Panc1 (cell line): ENCODE measurements at regions not wholly inside any gene's neighbourhood (a gene's known extent, or its start where the extent isn't known, plus 50 kb on each side); places are given as distances from the start of the nearest gene placed in this dataset.

Experiments used
- POLR2AphosphoS5 ChIP-seq: IDR thresholded peaks from 2 replicates; pipeline ENCODE4 v1.6.1; 2012; ENCODE audit warnings: mild to moderate bottlenecking, low read depth, low read length, moderate library complexity
- TF ChIP-seq, protein P1 (sequence below): fragments of 450-650 bp; IDR thresholded peaks from 2 replicates; pipeline ENCODE4 v1.5.1; 2017; ENCODE audit warnings: mild to moderate bottlenecking
- TF ChIP-seq, protein P2 (sequence below), 2 experiments: IDR thresholded peaks; 2 replicates each; pipeline ENCODE4 v1.6.1; 2011 to 2012; ENCODE audit warnings: low read depth in 2 of 2, control low read depth in 1 of 2, low read length in 1 of 2, mild to moderate bottlenecking in 1 of 2, moderate library complexity in 1 of 2; ENCODE audit not compliant: insufficient read depth in 1 of 2

DNA sequence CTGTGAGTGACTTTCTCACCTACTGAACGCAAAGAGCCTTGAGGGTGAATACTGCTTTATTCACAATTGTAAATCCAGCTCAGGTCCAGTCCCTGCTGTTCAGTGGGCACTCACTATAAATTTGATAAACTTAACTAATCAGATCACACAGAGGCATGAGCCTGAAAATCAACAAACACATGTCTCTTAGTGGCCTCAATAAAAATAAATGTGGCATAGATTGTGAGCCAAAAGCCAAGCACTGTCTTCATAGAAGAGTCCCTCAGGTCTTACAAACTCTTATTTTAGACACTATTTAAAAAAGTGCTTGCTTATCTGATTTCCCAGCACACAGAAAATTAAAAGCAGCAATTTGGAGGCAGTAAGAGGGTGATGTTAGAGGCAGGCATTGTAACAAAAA is 957.7 kb downstream of the SLITRK5 start:
- TF ChIP-seq, protein P1, sequence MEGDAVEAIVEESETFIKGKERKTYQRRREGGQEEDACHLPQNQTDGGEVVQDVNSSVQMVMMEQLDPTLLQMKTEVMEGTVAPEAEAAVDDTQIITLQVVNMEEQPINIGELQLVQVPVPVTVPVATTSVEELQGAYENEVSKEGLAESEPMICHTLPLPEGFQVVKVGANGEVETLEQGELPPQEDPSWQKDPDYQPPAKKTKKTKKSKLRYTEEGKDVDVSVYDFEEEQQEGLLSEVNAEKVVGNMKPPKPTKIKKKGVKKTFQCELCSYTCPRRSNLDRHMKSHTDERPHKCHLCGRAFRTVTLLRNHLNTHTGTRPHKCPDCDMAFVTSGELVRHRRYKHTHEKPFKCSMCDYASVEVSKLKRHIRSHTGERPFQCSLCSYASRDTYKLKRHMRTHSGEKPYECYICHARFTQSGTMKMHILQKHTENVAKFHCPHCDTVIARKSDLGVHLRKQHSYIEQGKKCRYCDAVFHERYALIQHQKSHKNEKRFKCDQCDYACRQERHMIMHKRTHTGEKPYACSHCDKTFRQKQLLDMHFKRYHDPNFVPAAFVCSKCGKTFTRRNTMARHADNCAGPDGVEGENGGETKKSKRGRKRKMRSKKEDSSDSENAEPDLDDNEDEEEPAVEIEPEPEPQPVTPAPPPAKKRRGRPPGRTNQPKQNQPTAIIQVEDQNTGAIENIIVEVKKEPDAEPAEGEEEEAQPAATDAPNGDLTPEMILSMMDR = no peak
- TF ChIP-seq, protein P2, sequence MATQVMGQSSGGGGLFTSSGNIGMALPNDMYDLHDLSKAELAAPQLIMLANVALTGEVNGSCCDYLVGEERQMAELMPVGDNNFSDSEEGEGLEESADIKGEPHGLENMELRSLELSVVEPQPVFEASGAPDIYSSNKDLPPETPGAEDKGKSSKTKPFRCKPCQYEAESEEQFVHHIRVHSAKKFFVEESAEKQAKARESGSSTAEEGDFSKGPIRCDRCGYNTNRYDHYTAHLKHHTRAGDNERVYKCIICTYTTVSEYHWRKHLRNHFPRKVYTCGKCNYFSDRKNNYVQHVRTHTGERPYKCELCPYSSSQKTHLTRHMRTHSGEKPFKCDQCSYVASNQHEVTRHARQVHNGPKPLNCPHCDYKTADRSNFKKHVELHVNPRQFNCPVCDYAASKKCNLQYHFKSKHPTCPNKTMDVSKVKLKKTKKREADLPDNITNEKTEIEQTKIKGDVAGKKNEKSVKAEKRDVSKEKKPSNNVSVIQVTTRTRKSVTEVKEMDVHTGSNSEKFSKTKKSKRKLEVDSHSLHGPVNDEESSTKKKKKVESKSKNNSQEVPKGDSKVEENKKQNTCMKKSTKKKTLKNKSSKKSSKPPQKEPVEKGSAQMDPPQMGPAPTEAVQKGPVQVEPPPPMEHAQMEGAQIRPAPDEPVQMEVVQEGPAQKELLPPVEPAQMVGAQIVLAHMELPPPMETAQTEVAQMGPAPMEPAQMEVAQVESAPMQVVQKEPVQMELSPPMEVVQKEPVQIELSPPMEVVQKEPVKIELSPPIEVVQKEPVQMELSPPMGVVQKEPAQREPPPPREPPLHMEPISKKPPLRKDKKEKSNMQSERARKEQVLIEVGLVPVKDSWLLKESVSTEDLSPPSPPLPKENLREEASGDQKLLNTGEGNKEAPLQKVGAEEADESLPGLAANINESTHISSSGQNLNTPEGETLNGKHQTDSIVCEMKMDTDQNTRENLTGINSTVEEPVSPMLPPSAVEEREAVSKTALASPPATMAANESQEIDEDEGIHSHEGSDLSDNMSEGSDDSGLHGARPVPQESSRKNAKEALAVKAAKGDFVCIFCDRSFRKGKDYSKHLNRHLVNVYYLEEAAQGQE (IDR thresholded peaks at IDR 0.05; ENCODE audit: insufficient read depth in 1 of 2, low read depth in 2 of 2, low read length in 1 of 2) = no peak
- TF ChIP-seq POLR2AphosphoS5 = no peak
